ENCODE measurements at regions not wholly inside any gene's neighbourhood (a gene's known extent, or its start where the extent isn't known, plus 50 kb on each side); places are given as distances from the start of the nearest gene placed in this dataset.

DNA sequence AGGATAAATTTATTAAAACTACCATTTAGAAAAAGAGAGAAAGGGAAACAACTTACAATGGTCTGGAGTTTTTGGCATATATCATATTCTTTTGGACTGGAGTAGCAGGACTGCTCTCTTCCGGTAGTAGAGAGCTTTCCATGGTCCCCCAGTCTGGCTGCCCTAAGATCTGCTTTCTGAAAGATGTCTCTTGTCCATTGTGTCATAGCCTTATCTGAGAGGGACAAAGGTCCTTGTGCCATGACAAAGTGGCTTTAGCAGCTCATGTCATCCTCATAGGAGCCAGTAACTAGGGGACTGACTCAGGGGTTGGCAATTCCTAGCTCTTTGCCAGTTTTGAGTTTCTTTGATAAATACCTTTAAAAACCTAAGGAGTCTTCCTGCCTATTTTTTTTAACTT is 505.5 kb upstream of the ZEB2 start:
- Histone ChIP-seq H3K79me2 (ENCODE audit: insufficient read depth, low read length) (no peaks in the 10 kb centered on the region), H4K5ac (ENCODE audit: insufficient read length, low read depth, low read length) (no peak overlapping the region), H3K23ac (ENCODE audit: insufficient read length, low read depth, low read length) (no peak overlapping the region), H3K56ac (ENCODE audit: insufficient read length, low read depth, low read length) (no peak overlapping the region), H3K18ac (ENCODE audit: insufficient read length, low read depth, low read length) (no peak overlapping the region), H4K8ac (replicated peaks; ENCODE audit: insufficient read length, low read depth, low read length) (no peak overlapping the region), H3K9me3 (ENCODE audit: control insufficient read depth, low read depth, low read length) (no peaks in the 10 kb centered on the region), H2BK5ac (ENCODE audit: insufficient read length, low read length) (no peak overlapping the region), H3T11ph (ENCODE audit: low read length) (no peak overlapping the region), H2BK12ac (ENCODE audit: insufficient read length, low read depth, low read length) (no peak overlapping the region), H2BK20ac (ENCODE audit: low read depth, low read length, poor library complexity, severe bottlenecking) (no peak overlapping the region), H2BK120ac (ENCODE audit: low read depth, low read length, poor library complexity, severe bottlenecking) (no peak overlapping the region), H3K4me2 (ENCODE audit: insufficient read depth, insufficient read length, low read length) (no peak overlapping the region), H3K4ac (ENCODE audit: low read depth, low read length) (no peak overlapping the region), H2AK5ac (ENCODE audit: insufficient read length, low read length) (no peak overlapping the region), H3K4me1 (ENCODE audit: insufficient read depth, low read length) (no peaks in the 10 kb centered on the region; the same call in 1 of the 2 replicates), H4K20me1 (ENCODE audit: control insufficient read depth, insufficient read depth, insufficient read length) (no peaks in the 10 kb centered on the region), H3K9ac (ENCODE audit: extremely low read depth, insufficient read length, low read length) (no peak overlapping the region), H2BK15ac (ENCODE audit: low read depth, low read length) (no peak overlapping the region), H3K23me2 (ENCODE audit: insufficient read length, low read depth, low read length, poor library complexity, severe bottlenecking) (no peaks in the 10 kb centered on the region), H3K79me1 (ENCODE audit: insufficient read depth, low read depth, low read length, poor library complexity, severe bottlenecking) (no peaks in the 10 kb centered on the region), H4K91ac (ENCODE audit: insufficient read length, low read depth, low read length) (no peak overlapping the region), H2AFZ (ENCODE audit: low read length) (no peak overlapping the region), H3K14ac (ENCODE audit: insufficient read depth, low read length) (no peak overlapping the region), H3K27ac (ENCODE audit: insufficient read length, low read depth, low read length) (no peak overlapping the region), H3K27me3 (ENCODE audit: insufficient read depth, low read length) (no peaks in the 10 kb centered on the region)
- H3K4me1 Mint-ChIP-seq = peaks cover 13% of the 10 kb centered on the region in 2 experiments
- no peak overlapping the region for H3K27ac Mint-ChIP-seq
- WGBS (ENCODE audit: extremely low coverage, insufficient read length, low lambda C conversion rate) = no CpG with 5 or more reads among the region's 1 CpG
- H3K9me3 Mint-ChIP-seq = no peaks in the 10 kb centered on the region
- DNase-seq = no peak
- H3K36me3 Mint-ChIP-seq (ENCODE audit: insufficient read depth in 1 of 3, low read depth in 3 of 3) = no peaks in the 10 kb centered on the region
- H3K4me3 Mint-ChIP-seq = no peak overlapping the region
- TF ChIP-seq, protein P1, sequence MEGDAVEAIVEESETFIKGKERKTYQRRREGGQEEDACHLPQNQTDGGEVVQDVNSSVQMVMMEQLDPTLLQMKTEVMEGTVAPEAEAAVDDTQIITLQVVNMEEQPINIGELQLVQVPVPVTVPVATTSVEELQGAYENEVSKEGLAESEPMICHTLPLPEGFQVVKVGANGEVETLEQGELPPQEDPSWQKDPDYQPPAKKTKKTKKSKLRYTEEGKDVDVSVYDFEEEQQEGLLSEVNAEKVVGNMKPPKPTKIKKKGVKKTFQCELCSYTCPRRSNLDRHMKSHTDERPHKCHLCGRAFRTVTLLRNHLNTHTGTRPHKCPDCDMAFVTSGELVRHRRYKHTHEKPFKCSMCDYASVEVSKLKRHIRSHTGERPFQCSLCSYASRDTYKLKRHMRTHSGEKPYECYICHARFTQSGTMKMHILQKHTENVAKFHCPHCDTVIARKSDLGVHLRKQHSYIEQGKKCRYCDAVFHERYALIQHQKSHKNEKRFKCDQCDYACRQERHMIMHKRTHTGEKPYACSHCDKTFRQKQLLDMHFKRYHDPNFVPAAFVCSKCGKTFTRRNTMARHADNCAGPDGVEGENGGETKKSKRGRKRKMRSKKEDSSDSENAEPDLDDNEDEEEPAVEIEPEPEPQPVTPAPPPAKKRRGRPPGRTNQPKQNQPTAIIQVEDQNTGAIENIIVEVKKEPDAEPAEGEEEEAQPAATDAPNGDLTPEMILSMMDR (conservative IDR thresholded peaks at IDR 0.05) = no peak
- H3K27me3 Mint-ChIP-seq (ENCODE audit: low read depth) = no peaks in the 10 kb centered on the region
